ENCODE measurements at regions not wholly inside any gene's neighbourhood (a gene's known extent, or its start where the extent isn't known, plus 50 kb on each side); places are given as distances from the start of the nearest gene placed in this dataset.

- Histone ChIP-seq H3K4me1 (ENCODE audit: insufficient read depth, low read length, poor library complexity, severe bottlenecking) (no peaks in the 10 kb centered on the region), H3K4me2 (ENCODE audit: low read depth, low read length, poor library complexity, severe bottlenecking) (no peak overlapping the region), H2AFZ (ENCODE audit: low read length) (no peak overlapping the region), H3K4me3 (ENCODE audit: low read length, poor library complexity, severe bottlenecking) (no peak overlapping the region), H3K36me3 (ENCODE audit: insufficient read depth, low read length) (no peaks in the 10 kb centered on the region), H4K20me1 (ENCODE audit: insufficient read depth, low read length, poor library complexity, severe bottlenecking) (no peaks in the 10 kb centered on the region), H3K9ac (ENCODE audit: low read depth, low read length, poor library complexity, severe bottlenecking) (no peak overlapping the region), H3F3A (ENCODE audit: low read depth) (no peaks in the 10 kb centered on the region), H3K79me2 (ENCODE audit: insufficient read depth, low read length) (no peaks in the 10 kb centered on the region), H3K9me2 (replicated peaks; ENCODE audit: low read depth, low read length) (no peaks in the 10 kb centered on the region), H3K27me3 (ENCODE audit: insufficient read depth, low read length, poor library complexity, severe bottlenecking) (no peaks in the 10 kb centered on the region), H3K9me3 (ENCODE audit: insufficient read depth, low read depth, low read length) (no peaks in the 10 kb centered on the region)
- TF ChIP-seq EZH2phosphoT487 (IDR thresholded peaks at IDR 0.05; ENCODE audit: borderline replicate concordance) (no peak), CTCF (conservative IDR thresholded peaks at IDR 0.05; ENCODE audit: low read length) (no peak)
Observed at GRCh38 chr6:98124171-98124570, 710.2 kb upstream of the POU3F2 start.

GRCh38 chr6:98131290-98131990 lies 702.9 kb upstream of the POU3F2 start:
- Histone ChIP-seq H3K9ac (ENCODE audit: low read depth, low read length, poor library complexity, severe bottlenecking) (no peak overlapping the region), H3K4me2 (ENCODE audit: low read depth, low read length, poor library complexity, severe bottlenecking) (no peak overlapping the region), H3K79me2 (ENCODE audit: insufficient read depth, low read length) (no peaks in the 10 kb centered on the region), H2AFZ (ENCODE audit: low read length) (no peak overlapping the region), H3K27me3 (ENCODE audit: insufficient read depth, low read length, poor library complexity, severe bottlenecking) (no peaks in the 10 kb centered on the region), H4K20me1 (ENCODE audit: insufficient read depth, low read length, poor library complexity, severe bottlenecking) (no peaks in the 10 kb centered on the region), H3K4me3 (ENCODE audit: low read length, poor library complexity, severe bottlenecking) (no peak overlapping the region), H3K4me1 (ENCODE audit: insufficient read depth, low read length, poor library complexity, severe bottlenecking) (no peaks in the 10 kb centered on the region), H3F3A (ENCODE audit: low read depth) (no peaks in the 10 kb centered on the region), H3K9me3 (ENCODE audit: insufficient read depth, low read depth, low read length) (no peaks in the 10 kb centered on the region), H3K36me3 (ENCODE audit: insufficient read depth, low read length) (no peaks in the 10 kb centered on the region), H3K9me2 (replicated peaks; ENCODE audit: low read depth, low read length) (no peaks in the 10 kb centered on the region)
- TF ChIP-seq EZH2phosphoT487 (IDR thresholded peaks at IDR 0.05; ENCODE audit: borderline replicate concordance), result no peak

- H3K9me2 ChIP-seq (replicated peaks; ENCODE audit: low read depth, low read length), result no peaks in the 10 kb centered on the region
- H3K4me2 ChIP-seq (ENCODE audit: low read depth, low read length, poor library complexity, severe bottlenecking), result no peak overlapping the region
Observed at GRCh38 chr6:98136333-98136732, 698.0 kb upstream of the POU3F2 start.

More at GRCh38 chr6:98136333-98136732, 698.0 kb upstream of the POU3F2 start:
- H3K79me2 ChIP-seq (ENCODE audit: insufficient read depth, low read length), result no peaks in the 10 kb centered on the region
- no peaks in the 10 kb centered on the region for H3K36me3 ChIP-seq (ENCODE audit: insufficient read depth, low read length)
- no peak overlapping the region for H3K4me3 ChIP-seq (ENCODE audit: low read length, poor library complexity, severe bottlenecking)
- no peak overlapping the region for H2AFZ ChIP-seq (ENCODE audit: low read length)
- no peaks in the 10 kb centered on the region for H3F3A ChIP-seq (ENCODE audit: low read depth)
- H3K9ac ChIP-seq (ENCODE audit: low read depth, low read length, poor library complexity, severe bottlenecking), result no peak overlapping the region
- no peaks in the 10 kb centered on the region for H3K4me1 ChIP-seq (ENCODE audit: insufficient read depth, low read length, poor library complexity, severe bottlenecking)
- H4K20me1 ChIP-seq (ENCODE audit: insufficient read depth, low read length, poor library complexity, severe bottlenecking), result no peaks in the 10 kb centered on the region
- no peaks in the 10 kb centered on the region for H3K9me3 ChIP-seq (ENCODE audit: insufficient read depth, low read depth, low read length)
- no peaks in the 10 kb centered on the region for H3K27me3 ChIP-seq (ENCODE audit: insufficient read depth, low read length, poor library complexity, severe bottlenecking)
- TF ChIP-seq CTCF (conservative IDR thresholded peaks at IDR 0.05; ENCODE audit: low read length) (no peak), EZH2phosphoT487 (IDR thresholded peaks at IDR 0.05; ENCODE audit: borderline replicate concordance) (no peak)
